ENCODE measurements at regions not wholly inside any gene's neighbourhood (a gene's known extent, or its start where the extent isn't known, plus 50 kb on each side); places are given as distances from the start of the nearest gene placed in this dataset.
"Not testable (repeated sequence)": the region's sequence is repeated elsewhere in the genome, so short reads cannot be mapped to it uniquely, and the experiment has no call there.

DNA sequence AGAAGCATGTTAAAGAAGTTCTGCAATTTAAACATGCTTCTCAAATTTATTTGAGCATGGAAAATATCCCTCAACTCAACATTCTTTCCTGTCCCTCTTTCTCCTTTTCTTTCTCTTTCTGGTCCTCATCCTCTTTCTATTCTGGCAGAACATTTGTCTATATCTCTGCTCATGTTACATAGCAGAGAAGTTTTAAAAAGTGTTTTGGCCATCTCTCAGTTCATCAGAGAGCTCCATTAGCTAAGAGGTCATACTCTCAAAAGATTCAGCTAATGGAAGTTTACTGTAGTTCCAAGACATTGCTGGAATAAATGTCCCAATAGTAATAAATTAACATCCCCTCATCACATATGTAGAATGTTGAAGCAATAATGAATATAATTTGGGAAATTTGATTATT lies 53.5 kb downstream of the XCL2 start:
- TF ChIP-seq CTCF (IDR thresholded peaks at IDR 0.05), result no peak
- Mint-ChIP-seq H3K27ac (no peak overlapping the region), H3K4me1 (no peaks in the 10 kb centered on the region), H3K4me3 (no peak overlapping the region), H3K27me3 (ENCODE audit: low read depth, poor library complexity) (peaks cover 3% of the 10 kb centered on the region), H3K9me3 (peaks cover 6% of the 10 kb centered on the region), H3K36me3 (ENCODE audit: low read depth) (no peaks in the 10 kb centered on the region)
- no peak for DNase-seq

DNA sequence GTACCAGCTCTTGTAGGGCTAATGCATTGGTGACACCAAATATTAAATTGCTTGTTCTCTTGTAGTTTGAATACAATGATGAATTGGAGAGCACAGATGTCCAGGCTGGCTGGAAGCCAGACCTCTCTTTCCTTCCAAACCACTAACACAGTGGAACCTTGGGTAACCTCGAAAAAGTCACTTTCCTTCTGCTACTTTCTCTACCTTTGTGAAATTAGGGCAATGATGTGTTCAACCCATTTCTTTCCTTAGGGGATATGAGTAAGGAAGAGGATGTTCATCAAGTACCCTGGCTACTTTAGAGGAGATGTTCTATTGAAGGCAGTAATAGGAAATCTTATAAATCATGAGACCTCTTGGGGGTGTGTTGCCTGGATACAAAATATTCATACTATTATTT lies 55.7 kb downstream of the XCL2 start:
- peaks cover 6% of the 10 kb centered on the region for H3K9me3 Mint-ChIP-seq
- no peaks in the 10 kb centered on the region for H3K36me3 Mint-ChIP-seq (ENCODE audit: low read depth)
- H3K4me1 Mint-ChIP-seq, result no peaks in the 10 kb centered on the region
- no peak for TF ChIP-seq CTCF (IDR thresholded peaks at IDR 0.05)
- no peak for DNase-seq
- no peak overlapping the region for H3K27ac Mint-ChIP-seq
- no peak overlapping the region for H3K4me3 Mint-ChIP-seq
- H3K27me3 Mint-ChIP-seq (ENCODE audit: low read depth, poor library complexity), result peaks cover 3% of the 10 kb centered on the region

DNA sequence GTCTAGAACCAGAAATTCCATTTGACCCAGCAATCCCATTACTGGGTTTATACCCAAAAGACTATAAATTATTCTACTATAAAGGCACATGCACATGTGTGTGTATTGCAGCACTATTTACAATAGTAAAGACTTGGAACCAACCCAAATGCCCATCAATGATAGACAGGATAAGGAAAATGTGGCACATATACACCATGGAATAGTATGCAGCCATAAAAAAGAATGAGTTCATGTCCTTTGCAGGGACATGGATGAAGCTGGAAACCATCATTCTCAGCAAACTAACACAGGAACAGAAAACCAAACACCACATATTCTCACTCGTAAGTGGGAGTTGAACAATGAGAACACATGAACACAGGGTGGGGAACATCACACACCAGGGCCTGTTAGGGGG lies 57.0 kb downstream of the XCL2 start:
- H3K27me3 Mint-ChIP-seq (ENCODE audit: low read depth, poor library complexity); DNase-seq; H3K4me3 Mint-ChIP-seq; H3K9me3 Mint-ChIP-seq; H3K4me1 Mint-ChIP-seq; H3K27ac Mint-ChIP-seq; H3K36me3 Mint-ChIP-seq (ENCODE audit: low read depth): not testable (repeated sequence)

DNA sequence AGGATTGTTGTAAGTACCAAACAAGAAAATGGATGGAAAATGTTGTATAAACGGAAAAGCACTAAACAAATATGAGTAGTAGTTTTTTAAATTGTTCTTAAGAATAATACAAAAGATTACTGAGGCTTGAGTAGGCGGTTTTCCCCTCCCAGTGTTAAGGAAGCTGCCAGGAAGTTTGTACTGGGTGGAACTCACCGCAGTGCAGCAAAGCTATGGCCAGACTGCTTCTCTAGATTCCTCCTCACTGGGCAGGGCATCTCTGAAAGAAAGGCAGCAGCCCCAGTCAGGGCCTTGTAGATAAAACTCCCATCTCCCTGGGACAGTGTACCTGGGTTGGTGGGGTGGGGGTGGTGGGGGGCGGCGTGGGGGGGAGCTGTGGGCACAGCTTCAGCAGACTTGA lies 58.7 kb downstream of the XCL2 start:
- no peak for DNase-seq
- H3K27ac Mint-ChIP-seq, result no peak overlapping the region

GRCh38 chr1:168484083-168484482 lies 59.7 kb downstream of the XCL2 start:
- H3K27me3 Mint-ChIP-seq (ENCODE audit: low read depth, poor library complexity), result peaks cover 6% of the 10 kb centered on the region
- no peak overlapping the region for H3K27ac Mint-ChIP-seq
- TF ChIP-seq CTCF (IDR thresholded peaks at IDR 0.05), result no peak
- peaks cover 6% of the 10 kb centered on the region for H3K9me3 Mint-ChIP-seq
- H3K4me1 Mint-ChIP-seq, result peaks cover 15% of the 10 kb centered on the region
- H3K4me3 Mint-ChIP-seq, result no peak overlapping the region
- H3K36me3 Mint-ChIP-seq (ENCODE audit: low read depth), result no peaks in the 10 kb centered on the region
- no peak for DNase-seq

More for the DNA sequence above, 58.7 kb downstream of the XCL2 start:
- Mint-ChIP-seq H3K4me3 (no peak overlapping the region), H3K9me3 (peaks cover 6% of the 10 kb centered on the region), H3K4me1 (peaks cover 15% of the 10 kb centered on the region), H3K27me3 (ENCODE audit: low read depth, poor library complexity) (peaks cover 6% of the 10 kb centered on the region), H3K36me3 (ENCODE audit: low read depth) (no peaks in the 10 kb centered on the region)
- TF ChIP-seq CTCF (IDR thresholded peaks at IDR 0.05), result no peak

DNA sequence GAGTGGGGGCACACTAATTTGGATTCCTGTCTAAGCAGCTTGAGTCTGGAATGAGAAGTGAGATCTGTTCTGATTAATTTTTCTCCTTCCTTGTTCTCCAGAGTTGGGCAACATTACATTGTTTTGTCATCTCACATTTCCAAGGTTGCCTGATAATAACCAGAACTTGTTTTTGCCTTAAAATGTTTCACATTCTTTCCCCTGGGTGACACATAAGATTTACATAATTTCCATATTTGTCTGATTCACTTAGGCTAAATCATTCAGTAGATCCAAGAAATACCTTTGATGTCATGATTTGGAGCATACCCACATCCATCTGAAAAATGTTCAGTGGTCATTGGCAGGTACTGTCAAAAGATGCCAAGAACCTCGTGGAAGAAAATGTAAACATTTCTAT lies 60.3 kb downstream of the XCL2 start:
- H3K4me1 Mint-ChIP-seq, result peaks cover 15% of the 10 kb centered on the region
- H3K36me3 Mint-ChIP-seq (ENCODE audit: low read depth), result no peaks in the 10 kb centered on the region
- no peak for DNase-seq
- peaks cover 6% of the 10 kb centered on the region for H3K27me3 Mint-ChIP-seq (ENCODE audit: low read depth, poor library complexity)
- TF ChIP-seq CTCF (IDR thresholded peaks at IDR 0.05), result no peak
- H3K9me3 Mint-ChIP-seq, result peaks cover 6% of the 10 kb centered on the region
- no peak overlapping the region for H3K27ac Mint-ChIP-seq
- no peak overlapping the region for H3K4me3 Mint-ChIP-seq

All from nephron progenitor cell (in vitro differentiated cells).